Tibial artery (tissue), 4 donors: ENCODE measurements at regions not wholly inside any gene's neighbourhood (a gene's known extent, or its start where the extent isn't known, plus 50 kb on each side); places are given as distances from the start of the nearest gene placed in this dataset.
"Not testable (repeated sequence)": the region's sequence is repeated elsewhere in the genome, so short reads cannot be mapped to it uniquely, and the experiment has no call there.

Experiments
- DNase-seq, 2 donors: peaks; one replicate each; pipeline ENCODE4 v3.0.0-alpha.2; 2019
- H3K27ac ChIP-seq, 2 donors: fragments of 200-600 bp; sonication (generic) in 1 of 2; 1 replicate in 1 of 2; 2 replicates in 1 of 2; pipeline ENCODE4 v1.5.1; 2018 to 2019; ENCODE audit warnings: mild to moderate bottlenecking in 1 of 2
- H3K27me3 ChIP-seq, 2 donors: fragments of 200-600 bp; sonication (generic) in 1 of 2; one replicate each; pipeline versions ENCODE4 v1.5.1 to v1.6.0; 2016 to 2019
- H3K36me3 ChIP-seq, 3 donors: fragments of 200-600 bp; sonication (generic) in 2 of 3; one replicate each; pipeline ENCODE4 v1.5.1; 2016 to 2019; ENCODE audit warnings: mild to moderate bottlenecking in 2 of 3
- H3K4me1 ChIP-seq, 4 donors: fragments of 200-600 bp; sonication (generic) in 2 of 4; 1 replicate in 3 of 4; 2 replicates in 1 of 4; pipeline ENCODE4 v1.5.1; 2016 to 2019
- H3K4me3 ChIP-seq, 2 donors: fragments of 200-600 bp; sonication (generic) in 1 of 2; 1 replicate in 1 of 2; 2 replicates in 1 of 2; pipeline ENCODE4 v1.5.1; 2018 to 2019; ENCODE audit warnings: mild to moderate bottlenecking in 2 of 2
- H3K9me3 ChIP-seq, 3 donors: fragments of 200-600 bp; sonication (generic) in 1 of 3; one replicate each; pipeline ENCODE4 v1.5.1; 2016 to 2019
- intact Hi-C: fragments of 100-400 bp; cut with DNase I; formaldehyde crosslinking; loops from one replicate; pipeline ENCODE4 v1.15.0; 2023; ENCODE audit warnings: low total_unique reads
- TF ChIP-seq, protein P1 (sequence below), 2 experiments: fragments of 200-600 bp in 1 of 2; fragments of 450-650 bp in 1 of 2; IDR thresholded peaks; one replicate each; pipeline ENCODE4 v1.5.1; 2017 to 2019; ENCODE audit warnings: antibody characterized with exemption in 2 of 2, mild to moderate bottlenecking in 1 of 2, moderate library complexity in 1 of 2

DNA sequence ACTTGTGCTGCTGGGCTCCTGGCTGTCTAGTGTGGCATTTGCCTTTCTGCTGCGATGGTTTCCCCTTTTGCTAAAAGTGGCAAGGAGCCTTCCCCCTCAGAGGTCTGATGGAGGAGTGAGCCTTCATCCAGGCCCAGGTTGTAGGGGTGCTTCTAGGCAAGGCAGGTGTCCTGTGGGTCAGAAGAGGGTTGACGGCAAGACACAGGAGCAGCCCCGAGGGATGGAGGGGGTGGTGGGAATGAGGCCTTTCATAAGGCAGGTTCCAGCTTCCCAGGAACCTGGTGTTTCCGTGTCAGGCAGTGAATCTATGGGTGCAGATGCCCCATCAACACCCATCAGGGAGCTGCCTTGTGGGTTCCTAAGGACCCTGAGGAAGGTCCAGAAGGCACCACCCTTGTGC, 63.0 kb upstream of the TAMM41 start:
- intact Hi-C loops: no loop called here
- Histone ChIP-seq H3K9me3 (no peaks in the 10 kb centered on the region), H3K36me3 (no peaks in the 10 kb centered on the region), H3K27ac (no peak overlapping the region), H3K4me1 (no peaks in the 10 kb centered on the region), H3K27me3 (peaks cover 0 to 9% of the 10 kb centered on the region in 2 donors), H3K4me3 (no peak overlapping the region)
- no peak for DNase-seq
- TF ChIP-seq, protein P1, sequence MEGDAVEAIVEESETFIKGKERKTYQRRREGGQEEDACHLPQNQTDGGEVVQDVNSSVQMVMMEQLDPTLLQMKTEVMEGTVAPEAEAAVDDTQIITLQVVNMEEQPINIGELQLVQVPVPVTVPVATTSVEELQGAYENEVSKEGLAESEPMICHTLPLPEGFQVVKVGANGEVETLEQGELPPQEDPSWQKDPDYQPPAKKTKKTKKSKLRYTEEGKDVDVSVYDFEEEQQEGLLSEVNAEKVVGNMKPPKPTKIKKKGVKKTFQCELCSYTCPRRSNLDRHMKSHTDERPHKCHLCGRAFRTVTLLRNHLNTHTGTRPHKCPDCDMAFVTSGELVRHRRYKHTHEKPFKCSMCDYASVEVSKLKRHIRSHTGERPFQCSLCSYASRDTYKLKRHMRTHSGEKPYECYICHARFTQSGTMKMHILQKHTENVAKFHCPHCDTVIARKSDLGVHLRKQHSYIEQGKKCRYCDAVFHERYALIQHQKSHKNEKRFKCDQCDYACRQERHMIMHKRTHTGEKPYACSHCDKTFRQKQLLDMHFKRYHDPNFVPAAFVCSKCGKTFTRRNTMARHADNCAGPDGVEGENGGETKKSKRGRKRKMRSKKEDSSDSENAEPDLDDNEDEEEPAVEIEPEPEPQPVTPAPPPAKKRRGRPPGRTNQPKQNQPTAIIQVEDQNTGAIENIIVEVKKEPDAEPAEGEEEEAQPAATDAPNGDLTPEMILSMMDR (IDR thresholded peaks at IDR 0.05): no peak

DNA sequence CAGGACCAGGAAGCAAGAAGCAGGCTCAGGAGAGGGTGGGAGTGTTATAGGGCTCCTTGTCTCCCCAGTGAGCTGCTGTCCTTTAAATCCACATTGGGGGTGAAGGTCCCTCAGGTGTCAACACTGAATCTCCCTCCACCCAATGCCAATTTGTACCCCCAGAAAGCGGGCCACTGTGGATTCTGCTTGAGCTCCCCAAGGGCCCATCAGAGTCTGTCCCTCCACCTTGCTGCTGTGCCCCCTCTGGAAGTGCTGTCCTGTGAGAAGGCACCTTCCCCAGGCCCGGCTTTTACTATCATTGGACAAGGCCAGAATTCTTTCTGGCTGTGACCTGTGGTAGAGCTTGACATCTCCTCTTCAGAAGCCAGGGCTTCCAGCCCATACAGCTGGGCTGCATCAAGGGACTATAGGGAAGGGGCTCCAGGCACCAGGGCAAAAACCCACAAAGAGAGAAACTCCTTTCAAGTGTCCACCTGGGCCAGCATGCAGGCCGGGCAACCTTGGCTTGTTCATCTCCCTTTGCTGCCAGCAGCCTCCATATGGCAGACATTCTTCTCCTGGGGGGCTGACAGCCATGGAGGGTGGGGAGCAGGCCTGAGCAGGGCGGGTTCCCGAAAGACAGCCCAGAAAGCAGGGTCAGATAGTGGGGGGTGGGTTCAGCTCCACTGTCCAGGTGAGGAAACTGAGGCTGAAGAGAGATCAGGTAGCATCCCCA, 63.7 kb upstream of the TAMM41 start:
- H3K27ac ChIP-seq, H3K4me1 ChIP-seq, H3K4me3 ChIP-seq, H3K9me3 ChIP-seq, H3K36me3 ChIP-seq, intact Hi-C loops, H3K27me3 ChIP-seq, DNase-seq: not testable (repeated sequence)

DNA sequence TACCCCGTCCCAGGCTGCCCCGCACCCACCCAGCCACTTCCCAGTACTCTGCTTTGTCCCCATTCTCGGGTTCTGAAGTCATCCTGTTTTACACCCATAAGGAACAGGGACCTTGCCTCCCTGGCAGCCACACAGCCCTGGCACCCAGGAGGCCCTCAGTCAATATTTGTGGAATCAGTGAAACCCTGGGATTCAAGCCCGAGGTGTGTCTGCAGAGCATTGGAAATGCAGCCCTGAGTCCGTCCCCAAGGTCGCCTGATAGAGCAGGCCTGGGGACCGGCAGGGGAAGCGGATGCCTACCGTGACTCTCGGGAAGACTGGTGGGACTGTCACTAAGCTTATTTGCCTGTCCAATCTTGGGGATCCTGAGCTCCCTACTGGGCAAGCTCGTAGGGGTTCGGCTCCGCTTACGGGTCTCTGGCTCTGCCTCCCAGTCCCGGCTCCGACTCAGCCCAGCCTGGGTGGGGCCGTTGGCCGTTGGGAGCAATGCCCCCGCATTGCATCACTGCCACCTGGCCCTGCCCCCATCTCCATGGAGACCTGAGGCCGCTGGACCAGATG, 64.4 kb upstream of the TAMM41 start:
- intact Hi-C loops: no loop called here
- Histone ChIP-seq H3K4me3 (no peak overlapping the region), H3K27me3 (peaks cover 0 to 14% of the 10 kb centered on the region in 2 donors), H3K27ac (no peak overlapping the region), H3K9me3 (no peaks in the 10 kb centered on the region), H3K4me1 (no peaks in the 10 kb centered on the region), H3K36me3 (no peaks in the 10 kb centered on the region)
- no peak for DNase-seq
- TF ChIP-seq, protein P1 (IDR thresholded peaks at IDR 0.05): no peak

DNA sequence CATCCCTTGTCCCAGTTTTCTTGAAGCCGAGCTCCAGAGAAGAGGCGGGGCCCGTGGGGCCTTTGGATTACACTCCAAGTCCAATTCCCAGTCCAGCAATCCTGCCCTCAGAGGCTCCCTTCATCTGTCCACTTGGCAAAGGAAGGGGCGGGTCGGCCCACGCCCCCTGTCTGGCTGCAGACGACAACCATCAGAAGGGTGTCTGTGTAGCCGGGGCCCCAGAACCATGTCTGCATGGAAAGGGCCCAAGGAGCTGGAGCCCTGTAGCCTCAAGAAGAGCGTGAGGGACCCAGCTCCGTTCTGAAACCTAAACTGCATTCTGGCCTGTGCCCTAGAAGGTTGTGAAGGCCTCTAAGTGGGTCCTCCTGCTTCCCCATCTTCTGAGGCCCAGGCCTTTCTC, 65.2 kb upstream of the TAMM41 start:
- H3K27ac ChIP-seq, H3K36me3 ChIP-seq, DNase-seq, intact Hi-C loops, H3K4me3 ChIP-seq, H3K9me3 ChIP-seq, H3K4me1 ChIP-seq: not testable (repeated sequence)
- H3K27me3 ChIP-seq: peaks cover 0 to 16% of the 10 kb centered on the region in 2 donors

DNA sequence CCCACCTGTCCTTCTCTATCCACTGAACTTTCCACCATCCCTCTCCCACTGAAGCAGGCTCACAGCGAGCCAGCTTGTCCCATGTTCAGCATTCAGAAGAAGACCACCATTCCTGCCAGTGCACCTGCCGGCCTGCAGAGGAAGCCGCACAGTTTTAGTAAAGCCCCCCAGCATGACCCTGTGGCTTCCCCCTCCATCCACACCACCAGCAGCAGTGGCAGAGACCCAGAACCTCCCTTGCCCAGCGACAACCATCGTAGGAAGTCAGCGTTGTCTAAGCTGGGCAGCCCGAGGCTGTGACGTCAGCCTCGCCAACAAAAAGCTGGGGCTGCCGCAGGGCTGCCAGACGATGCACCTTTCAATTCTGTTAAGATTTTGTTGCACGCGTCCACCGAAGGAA, 66.6 kb upstream of the TAMM41 start:
- Histone ChIP-seq H3K36me3 (no peaks in the 10 kb centered on the region), H3K9me3 (no peaks in the 10 kb centered on the region), H3K27me3 (peaks cover 0 to 12% of the 10 kb centered on the region in 2 donors), H3K4me1 (no peaks in the 10 kb centered on the region), H3K4me3 (no peak overlapping the region), H3K27ac (no peak overlapping the region)
- TF ChIP-seq, protein P1 (IDR thresholded peaks at IDR 0.05): no peak
- DNase-seq: no peak
- intact Hi-C loops: no loop called here

DNA sequence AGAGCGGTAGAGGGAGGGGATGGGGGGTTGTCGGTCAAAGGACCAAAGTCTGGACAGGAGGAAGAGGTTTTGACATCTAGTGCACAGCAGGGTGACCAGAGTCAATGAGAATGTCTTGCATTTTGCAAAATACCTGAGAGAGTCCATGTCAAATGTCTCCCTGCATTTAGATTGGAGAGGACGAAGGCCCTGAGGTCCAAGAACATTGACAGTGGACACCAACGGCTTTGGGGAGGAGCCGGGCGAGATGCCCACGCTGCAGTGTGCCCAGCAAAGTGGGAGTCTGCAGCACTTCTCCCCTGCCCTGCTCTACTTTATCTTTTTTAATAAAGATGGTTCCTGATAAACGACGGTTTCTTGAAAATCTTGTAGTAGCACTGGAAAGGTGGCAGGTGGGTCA, 67.4 kb upstream of the TAMM41 start:
- Histone ChIP-seq H3K4me3 (no peak overlapping the region), H3K4me1 (no peaks in the 10 kb centered on the region), H3K9me3 (no peaks in the 10 kb centered on the region), H3K27me3 (peaks cover 0 to 12% of the 10 kb centered on the region in 2 donors), H3K27ac (no peak overlapping the region), H3K36me3 (no peaks in the 10 kb centered on the region)
- intact Hi-C loops: no loop called here
- TF ChIP-seq, protein P1 (IDR thresholded peaks at IDR 0.05): no peak
- no peak for DNase-seq
